SK-N-DZ (cell line): ENCODE measurements at regions not wholly inside any gene's neighbourhood (a gene's known extent, or its start where the extent isn't known, plus 50 kb on each side); places are given as distances from the start of the nearest gene placed in this dataset.
"Not testable (repeated sequence)": the region's sequence is repeated elsewhere in the genome, so short reads cannot be mapped to it uniquely, and the experiment has no call there.

ENCODE experiments used
- DNase-seq: peaks from one replicate; pipeline ENCODE4 v3.0.0-alpha.2; 2015; ENCODE audit warnings: low spot score

GRCh38 chr15:59896663-59897074 is 107.4 kb upstream of the FOXB1 start:
- DNase-seq, result no peak

- DNase-seq, result no peak
Observed at GRCh38 chr15:59894835-59895234, 109.3 kb upstream of the FOXB1 start.

GRCh38 chr15:59892985-59893384 is 111.1 kb upstream of the FOXB1 start:
- DNase-seq, result no peak

GRCh38 chr15:59887870-59888269 is 116.2 kb upstream of the FOXB1 start:
- DNase-seq, result not testable (repeated sequence)

- no peak for DNase-seq
Observed at GRCh38 chr15:59887211-59887610, 116.9 kb upstream of the FOXB1 start.

GRCh38 chr15:59886441-59886840 is 117.7 kb upstream of the FOXB1 start:
- no peak for DNase-seq

- DNase-seq, result peak; percentile 8
Observed at GRCh38 chr15:59885832-59886231, 118.3 kb upstream of the FOXB1 start.

- no peak for DNase-seq
Observed at GRCh38 chr15:59879506-59880265, 124.4 kb upstream of the FOXB1 start.

GRCh38 chr15:59876140-59876539 is 128.0 kb upstream of the FOXB1 start:
- DNase-seq, result no peak

- no peak for DNase-seq
Observed at GRCh38 chr15:59873644-59874272, 130.4 kb upstream of the FOXB1 start.

GRCh38 chr15:59867086-59867855 is 136.8 kb upstream of the FOXB1 start:
- no peak for DNase-seq

- DNase-seq, result no peak
Observed at GRCh38 chr15:59866642-59867041, 137.5 kb upstream of the FOXB1 start.

GRCh38 chr15:59862191-59863155 is 141.6 kb upstream of the FOXB1 start:
- no peak for DNase-seq

- DNase-seq, result no peak
Observed at GRCh38 chr15:59847968-59848367, 156.1 kb upstream of the FOXB1 start.

GRCh38 chr15:59845942-59846499 is 156.9 kb upstream of the BNIP2 start:
- DNase-seq, result no peak

- no peak for DNase-seq
Observed at GRCh38 chr15:59843609-59844008, 154.5 kb upstream of the BNIP2 start.

- DNase-seq, result no peak
Observed at GRCh38 chr15:59841036-59841435, 151.9 kb upstream of the BNIP2 start.

- no peak for DNase-seq
Observed at GRCh38 chr15:59839906-59840305, 150.8 kb upstream of the BNIP2 start.

GRCh38 chr15:59838900-59839299 is 149.8 kb upstream of the BNIP2 start:
- DNase-seq, result no peak

- no peak for DNase-seq
Observed at GRCh38 chr15:59835776-59836175, 146.7 kb upstream of the BNIP2 start.

GRCh38 chr15:59834528-59834927 is 145.4 kb upstream of the BNIP2 start:
- DNase-seq, result no peak
